Liver (tissue), 8 donors: ENCODE measurements at regions not wholly inside any gene's neighbourhood (a gene's known extent, or its start where the extent isn't known, plus 50 kb on each side); places are given as distances from the start of the nearest gene placed in this dataset.

ENCODE experiments used
- DNase-seq: peaks from one replicate; pipeline ENCODE4 v3.0.0-alpha.2; 2017; ENCODE audit warnings: low spot score
- H3K27ac ChIP-seq, 2 donors: one replicate each; pipeline ENCODE4 v1.7.0; 2013; ENCODE audit warnings: inconsistent platforms in 2 of 2, low read length in 2 of 2, control low read depth in 1 of 2, low read depth in 1 of 2, mild to moderate bottlenecking in 1 of 2
- H3K27me3 ChIP-seq, 4 donors: one replicate each; pipeline versions ENCODE4 v1.6.1 to v1.7.0; 2013; ENCODE audit warnings: low read length in 3 of 4, inconsistent platforms in 1 of 4, mild to moderate bottlenecking in 1 of 4, moderate library complexity in 1 of 4; ENCODE audit not compliant: control insufficient read depth in 4 of 4, insufficient read depth in 4 of 4
- H3K36me3 ChIP-seq, 4 donors: one replicate each; pipeline versions ENCODE4 v1.6.1 to v1.7.0; 2013; ENCODE audit warnings: low read length in 3 of 4, mild to moderate bottlenecking in 3 of 4, low read depth in 1 of 4, moderate library complexity in 1 of 4; ENCODE audit not compliant: control insufficient read depth in 4 of 4, insufficient read depth in 3 of 4
- H3K4me1 ChIP-seq, 4 donors: one replicate each; pipeline versions ENCODE4 v1.6.1 to v1.7.0; 2013; ENCODE audit warnings: low read length in 3 of 4, mild to moderate bottlenecking in 3 of 4, moderate library complexity in 1 of 4; ENCODE audit not compliant: control insufficient read depth in 4 of 4, insufficient read depth in 4 of 4
- H3K4me3 ChIP-seq, 3 donors: one replicate each; pipeline versions ENCODE4 v1.6.1 to v1.7.0; 2013; ENCODE audit warnings: low read length in 3 of 3, control low read depth in 1 of 3, low read depth in 1 of 3, mild to moderate bottlenecking in 1 of 3
- H3K9ac ChIP-seq, 2 donors: one replicate each; pipeline ENCODE4 v1.7.0; 2013; ENCODE audit warnings: low read length in 2 of 2, mild to moderate bottlenecking in 2 of 2, moderate library complexity in 2 of 2, control low read depth in 1 of 2, low read depth in 1 of 2
- H3K9me3 ChIP-seq, 4 donors: one replicate each; pipeline versions ENCODE4 v1.6.1 to v1.7.0; 2013; ENCODE audit warnings: low read length in 3 of 4; ENCODE audit not compliant: control insufficient read depth in 4 of 4
- EGR1 ChIP-seq, 2 donors: IDR thresholded peaks; 2 replicates each; pipeline ENCODE4 v1.6.1; 2016 to 2018; ENCODE audit warnings: antibody characterized with exemption in 2 of 2, low read depth in 2 of 2
- FOXA1 ChIP-seq: IDR thresholded peaks from 2 replicates; pipeline ENCODE4 v1.6.1; 2016; ENCODE audit warnings: antibody characterized with exemption
- FOXA2 ChIP-seq: IDR thresholded peaks from 2 replicates; pipeline ENCODE4 v1.6.1; 2016; ENCODE audit warnings: antibody characterized with exemption
- GABPA ChIP-seq, 2 donors: IDR thresholded peaks in 1 of 2; conservative IDR thresholded peaks in 1 of 2; 2 replicates each; pipeline ENCODE4 v1.6.1; 2016; ENCODE audit warnings: antibody characterized with exemption in 2 of 2, mild to moderate bottlenecking in 1 of 2, moderate library complexity in 1 of 2
- HNF4A ChIP-seq, 2 donors: conservative IDR thresholded peaks; 2 replicates each; pipeline ENCODE4 v1.6.1; 2016; ENCODE audit warnings: antibody characterized with exemption in 2 of 2, mild to moderate bottlenecking in 2 of 2
- HNF4G ChIP-seq: IDR thresholded peaks from 2 replicates; pipeline ENCODE4 v1.6.1; 2016; ENCODE audit warnings: antibody characterized with exemption
- JUND ChIP-seq, 2 donors: IDR thresholded peaks; 2 replicates each; pipeline ENCODE4 v1.6.1; 2016; ENCODE audit warnings: antibody characterized with exemption in 2 of 2
- NR2F2 ChIP-seq: IDR thresholded peaks from 2 replicates; pipeline ENCODE4 v1.6.1; 2016; ENCODE audit warnings: antibody characterized with exemption
- RAD21 ChIP-seq, 2 donors: IDR thresholded peaks; 2 replicates each; pipeline ENCODE4 v1.6.1; 2016; ENCODE audit warnings: antibody characterized with exemption in 2 of 2, mild to moderate bottlenecking in 2 of 2
- RXRA ChIP-seq, 2 donors: IDR thresholded peaks; 2 replicates each; pipeline ENCODE4 v1.6.1; 2017 to 2018; ENCODE audit warnings: antibody characterized with exemption in 2 of 2, mild to moderate bottlenecking in 1 of 2
- SP1 ChIP-seq: IDR thresholded peaks from 2 replicates; pipeline ENCODE4 v1.6.1; 2018; ENCODE audit warnings: antibody characterized with exemption, mild to moderate bottlenecking
- TAF1 ChIP-seq: conservative IDR thresholded peaks from 2 replicates; pipeline ENCODE4 v1.6.1; 2016; ENCODE audit warnings: antibody characterized with exemption, mild to moderate bottlenecking
- YY1 ChIP-seq: IDR thresholded peaks from 2 replicates; pipeline ENCODE4 v1.6.1; 2016; ENCODE audit warnings: antibody characterized with exemption, mild to moderate bottlenecking
- WGBS: extraction: QIAGEN DNeasy Blood & Tissue Kit; methylation state at CpG from one replicate; pipeline ENCODE4 v1.1.7; 2013; 5-methylcytosine and 5-hydroxymethylcytosine counted together
- TF ChIP-seq, protein P1 (sequence below): IDR thresholded peaks from 2 replicates; pipeline ENCODE4 v1.6.1; 2016; ENCODE audit warnings: antibody characterized with exemption, mild to moderate bottlenecking
- TF ChIP-seq, protein P2 (sequence below): IDR thresholded peaks from 2 replicates; pipeline ENCODE4 v1.6.1; 2016; ENCODE audit warnings: antibody characterized with exemption
- TF ChIP-seq, protein P3 (sequence below): IDR thresholded peaks from 2 replicates; pipeline ENCODE4 v1.6.1; 2016; ENCODE audit warnings: antibody characterized with exemption
- TF ChIP-seq, protein P4 (sequence below): fragments of 150-350 bp; IDR thresholded peaks from 2 replicates; pipeline ENCODE4 v1.5.1; 2017; ENCODE audit warnings: improper control_type of control experiment, low read depth, low read length; ENCODE audit not compliant: missing input control
- TF ChIP-seq, protein P5 (sequence below): IDR thresholded peaks from 2 replicates; pipeline ENCODE4 v1.6.1; 2016; ENCODE audit warnings: antibody characterized with exemption
- donor health status: healthy.
- donor health status: healthy.
- donor health status: healthy.
- donor health status: healthy.
- donor health status: healthy.

DNA sequence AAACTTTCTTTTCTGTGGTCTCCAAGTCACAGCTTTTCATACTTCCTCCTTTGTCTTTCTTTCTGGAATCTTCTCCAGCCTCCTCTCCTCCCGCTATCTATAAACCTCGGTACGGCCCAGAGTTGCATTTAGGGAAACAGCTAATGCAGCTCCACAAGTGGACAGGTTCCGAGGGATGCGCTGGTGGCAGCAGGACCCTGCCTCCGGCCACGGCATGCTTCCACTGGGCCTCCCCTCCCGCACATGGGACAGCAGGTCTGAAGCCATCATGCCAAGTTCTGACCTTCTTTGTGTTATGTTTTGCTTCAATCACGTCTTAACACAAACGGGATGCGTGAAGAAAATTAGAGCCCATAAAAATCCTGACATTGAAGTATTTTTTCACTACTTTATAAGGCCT is 136.9 kb downstream of the IRX2 start (continued):
- TF ChIP-seq, protein P1, sequence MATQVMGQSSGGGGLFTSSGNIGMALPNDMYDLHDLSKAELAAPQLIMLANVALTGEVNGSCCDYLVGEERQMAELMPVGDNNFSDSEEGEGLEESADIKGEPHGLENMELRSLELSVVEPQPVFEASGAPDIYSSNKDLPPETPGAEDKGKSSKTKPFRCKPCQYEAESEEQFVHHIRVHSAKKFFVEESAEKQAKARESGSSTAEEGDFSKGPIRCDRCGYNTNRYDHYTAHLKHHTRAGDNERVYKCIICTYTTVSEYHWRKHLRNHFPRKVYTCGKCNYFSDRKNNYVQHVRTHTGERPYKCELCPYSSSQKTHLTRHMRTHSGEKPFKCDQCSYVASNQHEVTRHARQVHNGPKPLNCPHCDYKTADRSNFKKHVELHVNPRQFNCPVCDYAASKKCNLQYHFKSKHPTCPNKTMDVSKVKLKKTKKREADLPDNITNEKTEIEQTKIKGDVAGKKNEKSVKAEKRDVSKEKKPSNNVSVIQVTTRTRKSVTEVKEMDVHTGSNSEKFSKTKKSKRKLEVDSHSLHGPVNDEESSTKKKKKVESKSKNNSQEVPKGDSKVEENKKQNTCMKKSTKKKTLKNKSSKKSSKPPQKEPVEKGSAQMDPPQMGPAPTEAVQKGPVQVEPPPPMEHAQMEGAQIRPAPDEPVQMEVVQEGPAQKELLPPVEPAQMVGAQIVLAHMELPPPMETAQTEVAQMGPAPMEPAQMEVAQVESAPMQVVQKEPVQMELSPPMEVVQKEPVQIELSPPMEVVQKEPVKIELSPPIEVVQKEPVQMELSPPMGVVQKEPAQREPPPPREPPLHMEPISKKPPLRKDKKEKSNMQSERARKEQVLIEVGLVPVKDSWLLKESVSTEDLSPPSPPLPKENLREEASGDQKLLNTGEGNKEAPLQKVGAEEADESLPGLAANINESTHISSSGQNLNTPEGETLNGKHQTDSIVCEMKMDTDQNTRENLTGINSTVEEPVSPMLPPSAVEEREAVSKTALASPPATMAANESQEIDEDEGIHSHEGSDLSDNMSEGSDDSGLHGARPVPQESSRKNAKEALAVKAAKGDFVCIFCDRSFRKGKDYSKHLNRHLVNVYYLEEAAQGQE, result no peak
- TF ChIP-seq GABPA (IDR thresholded peaks at IDR 0.05 in 1 of 2, conservative IDR thresholded peaks at IDR 0.05 in 1 of 2) (no peak), EGR1 (IDR thresholded peaks at IDR 0.05; ENCODE audit: low read depth in 2 of 2) (no peak)
- TF ChIP-seq, protein P2, sequence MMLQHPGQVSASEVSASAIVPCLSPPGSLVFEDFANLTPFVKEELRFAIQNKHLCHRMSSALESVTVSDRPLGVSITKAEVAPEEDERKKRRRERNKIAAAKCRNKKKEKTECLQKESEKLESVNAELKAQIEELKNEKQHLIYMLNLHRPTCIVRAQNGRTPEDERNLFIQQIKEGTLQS, result no peak
- TF ChIP-seq, protein P3, sequence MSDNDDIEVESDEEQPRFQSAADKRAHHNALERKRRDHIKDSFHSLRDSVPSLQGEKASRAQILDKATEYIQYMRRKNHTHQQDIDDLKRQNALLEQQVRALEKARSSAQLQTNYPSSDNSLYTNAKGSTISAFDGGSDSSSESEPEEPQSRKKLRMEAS, result no peak

DNA sequence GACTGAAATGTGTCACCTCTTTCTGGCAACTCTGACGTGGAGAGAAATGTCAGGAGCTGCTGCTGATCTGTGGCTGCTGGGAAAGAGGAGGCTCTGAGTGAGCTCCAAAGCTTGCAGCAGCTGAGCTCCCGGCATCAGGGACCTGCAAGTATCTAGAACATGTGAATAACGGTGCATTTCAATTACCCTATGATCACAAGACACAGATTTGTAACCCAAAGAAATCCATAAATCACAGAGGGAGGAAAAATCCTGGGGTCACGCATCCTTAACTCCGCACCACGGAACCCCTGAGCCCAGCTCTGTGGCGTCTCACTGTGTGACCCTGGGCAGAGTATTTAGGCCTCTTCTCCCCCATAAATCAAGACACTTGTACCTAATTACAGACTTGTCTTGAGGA is 139.8 kb downstream of the IRX2 start:
- Histone ChIP-seq H3K4me3 (no peak overlapping the region), H3K27me3 (no peaks in the 10 kb centered on the region), H3K36me3 (no peaks in the 10 kb centered on the region), H3K4me1 (no peaks in the 10 kb centered on the region), H3K9ac (no peak overlapping the region), H3K9me3 (peaks cover 0 to 5% (median 4%) of the 10 kb centered on the region in 4 donors), H3K27ac (no peak overlapping the region)
- TF ChIP-seq FOXA1 (no peak), JUND (IDR thresholded peaks at IDR 0.05) (no peak), RXRA (IDR thresholded peaks at IDR 0.05) (no peak), YY1 (no peak), HNF4A (conservative IDR thresholded peaks at IDR 0.05) (no peak), GABPA (IDR thresholded peaks at IDR 0.05 in 1 of 2, conservative IDR thresholded peaks at IDR 0.05 in 1 of 2) (no peak), FOXA2 (no peak), TAF1 (no peak), SP1 (no peak), NR2F2 (no peak), HNF4G (no peak), RAD21 (IDR thresholded peaks at IDR 0.05) (no peak), EGR1 (IDR thresholded peaks at IDR 0.05; ENCODE audit: low read depth in 2 of 2) (no peak)
- TF ChIP-seq, protein P2, result no peak
- TF ChIP-seq, protein P3, result no peak
- TF ChIP-seq, protein P4, sequence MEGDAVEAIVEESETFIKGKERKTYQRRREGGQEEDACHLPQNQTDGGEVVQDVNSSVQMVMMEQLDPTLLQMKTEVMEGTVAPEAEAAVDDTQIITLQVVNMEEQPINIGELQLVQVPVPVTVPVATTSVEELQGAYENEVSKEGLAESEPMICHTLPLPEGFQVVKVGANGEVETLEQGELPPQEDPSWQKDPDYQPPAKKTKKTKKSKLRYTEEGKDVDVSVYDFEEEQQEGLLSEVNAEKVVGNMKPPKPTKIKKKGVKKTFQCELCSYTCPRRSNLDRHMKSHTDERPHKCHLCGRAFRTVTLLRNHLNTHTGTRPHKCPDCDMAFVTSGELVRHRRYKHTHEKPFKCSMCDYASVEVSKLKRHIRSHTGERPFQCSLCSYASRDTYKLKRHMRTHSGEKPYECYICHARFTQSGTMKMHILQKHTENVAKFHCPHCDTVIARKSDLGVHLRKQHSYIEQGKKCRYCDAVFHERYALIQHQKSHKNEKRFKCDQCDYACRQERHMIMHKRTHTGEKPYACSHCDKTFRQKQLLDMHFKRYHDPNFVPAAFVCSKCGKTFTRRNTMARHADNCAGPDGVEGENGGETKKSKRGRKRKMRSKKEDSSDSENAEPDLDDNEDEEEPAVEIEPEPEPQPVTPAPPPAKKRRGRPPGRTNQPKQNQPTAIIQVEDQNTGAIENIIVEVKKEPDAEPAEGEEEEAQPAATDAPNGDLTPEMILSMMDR, result no peak
- TF ChIP-seq, protein P5, sequence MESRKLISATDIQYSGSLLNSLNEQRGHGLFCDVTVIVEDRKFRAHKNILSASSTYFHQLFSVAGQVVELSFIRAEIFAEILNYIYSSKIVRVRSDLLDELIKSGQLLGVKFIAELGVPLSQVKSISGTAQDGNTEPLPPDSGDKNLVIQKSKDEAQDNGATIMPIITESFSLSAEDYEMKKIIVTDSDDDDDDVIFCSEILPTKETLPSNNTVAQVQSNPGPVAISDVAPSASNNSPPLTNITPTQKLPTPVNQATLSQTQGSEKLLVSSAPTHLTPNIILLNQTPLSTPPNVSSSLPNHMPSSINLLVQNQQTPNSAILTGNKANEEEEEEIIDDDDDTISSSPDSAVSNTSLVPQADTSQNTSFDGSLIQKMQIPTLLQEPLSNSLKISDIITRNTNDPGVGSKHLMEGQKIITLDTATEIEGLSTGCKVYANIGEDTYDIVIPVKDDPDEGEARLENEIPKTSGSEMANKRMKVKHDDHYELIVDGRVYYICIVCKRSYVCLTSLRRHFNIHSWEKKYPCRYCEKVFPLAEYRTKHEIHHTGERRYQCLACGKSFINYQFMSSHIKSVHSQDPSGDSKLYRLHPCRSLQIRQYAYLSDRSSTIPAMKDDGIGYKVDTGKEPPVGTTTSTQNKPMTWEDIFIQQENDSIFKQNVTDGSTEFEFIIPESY, result no peak
- TF ChIP-seq, protein P1, result no peak
- DNase-seq, result no peak
- 79% methylated on average over 7 of the region's 7 CpGs for WGBS
